KMS-11 (cell line): ENCODE measurements at regions not wholly inside any gene's neighbourhood (a gene's known extent, or its start where the extent isn't known, plus 50 kb on each side); places are given as distances from the start of the nearest gene placed in this dataset.
"Not testable (repeated sequence)": the region's sequence is repeated elsewhere in the genome, so short reads cannot be mapped to it uniquely, and the experiment has no call there.

ENCODE experiments used
- H2AFZ ChIP-seq: fragments of 200-600 bp; sonication (generic); 2 replicates; pipeline ENCODE4 v1.6.1; 2016; ENCODE audit warnings: antibody characterized with exemption, mixed run types, low read depth
- H3K27ac ChIP-seq: fragments of 200-600 bp; sonication (generic); 2 replicates; pipeline ENCODE4 v1.6.1; 2016; ENCODE audit warnings: mild to moderate bottlenecking, mixed run types
- H3K27me3 ChIP-seq: fragments of 200-600 bp; sonication (generic); 2 replicates; pipeline ENCODE4 v1.6.1; 2017; ENCODE audit warnings: mild to moderate bottlenecking, low read depth, mixed run types, moderate library complexity; ENCODE audit not compliant: insufficient read depth
- H3K36me3 ChIP-seq: fragments of 200-600 bp; sonication (generic); 2 replicates; pipeline ENCODE4 v1.6.1; 2017; ENCODE audit warnings: mild to moderate bottlenecking, mixed run types; ENCODE audit not compliant: insufficient read depth
- H3K4me1 ChIP-seq: fragments of 200-600 bp; sonication (generic); 2 replicates; pipeline ENCODE4 v1.6.1; 2016; ENCODE audit warnings: mild to moderate bottlenecking, low read depth, mixed run types; ENCODE audit not compliant: poor library complexity, severe bottlenecking
- H3K4me2 ChIP-seq: fragments of 200-600 bp; sonication (generic); 2 replicates; pipeline ENCODE4 v1.7.0; 2016; ENCODE audit warnings: mild to moderate bottlenecking, mixed run types
- H3K4me3 ChIP-seq: fragments of 200-600 bp; sonication (generic); IDR thresholded peaks from 2 replicates; pipeline ENCODE4 v1.6.1; 2017; ENCODE audit warnings: low read depth, low read length, mixed read lengths; ENCODE audit not compliant: insufficient read depth
- H3K79me2 ChIP-seq: fragments of 200-600 bp; sonication (generic); 2 replicates; pipeline ENCODE4 v1.6.1; 2016; ENCODE audit warnings: low read depth, mixed run types; ENCODE audit not compliant: insufficient read depth
- H3K9ac ChIP-seq: fragments of 200-600 bp; sonication (generic); 2 replicates; pipeline ENCODE4 v1.6.1; 2016; ENCODE audit warnings: mild to moderate bottlenecking, mixed run types
- H4K20me1 ChIP-seq: fragments of 200-600 bp; sonication (generic); 2 replicates; pipeline ENCODE4 v1.6.1; 2016; ENCODE audit warnings: mild to moderate bottlenecking, mixed run types; ENCODE audit not compliant: insufficient read depth
- TF ChIP-seq, protein P1 (sequence below): fragments of 200-600 bp; sonication (generic); conservative IDR thresholded peaks from 2 replicates; pipeline ENCODE4 v1.6.1; 2017; ENCODE audit warnings: low read depth, mild to moderate bottlenecking, antibody characterized with exemption, low read length, moderate library complexity, mixed read lengths

DNA sequence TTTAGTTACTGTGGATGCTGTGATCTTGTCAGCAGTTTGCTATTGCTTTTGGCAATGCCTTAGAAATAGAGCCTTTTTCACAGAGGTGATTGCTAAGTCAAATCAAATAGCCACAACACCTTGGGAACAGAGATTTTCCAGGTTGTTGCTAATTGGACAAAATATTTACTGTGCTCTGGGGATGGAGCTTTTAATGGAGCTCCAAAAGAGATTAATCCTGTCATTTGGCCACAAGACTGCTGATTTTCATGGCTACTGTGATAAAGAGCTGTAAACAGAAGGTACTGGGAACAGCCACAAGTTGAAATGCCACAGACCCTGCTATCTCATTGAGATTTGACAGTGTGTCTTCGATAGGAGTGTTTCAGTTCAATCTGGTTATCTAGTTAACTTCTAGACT is 1715.2 kb upstream of the ADGRL3 start:
- Histone ChIP-seq H3K27ac (no peak overlapping the region), H3K27me3 (no peaks in the 10 kb centered on the region), H3K4me1 (no peaks in the 10 kb centered on the region), H3K9ac (no peak overlapping the region), H3K36me3 (no peaks in the 10 kb centered on the region; the same call in 1 of the 2 replicates), H2AFZ (0 out of 2 replicates have a peak overlapping the region, but pooled peaks have one; percentile 10), H3K79me2 (no peaks in the 10 kb centered on the region), H3K4me2 (no peak overlapping the region), H3K4me3 (no peak overlapping the region), H4K20me1 (no peaks in the 10 kb centered on the region)
- TF ChIP-seq, protein P1, sequence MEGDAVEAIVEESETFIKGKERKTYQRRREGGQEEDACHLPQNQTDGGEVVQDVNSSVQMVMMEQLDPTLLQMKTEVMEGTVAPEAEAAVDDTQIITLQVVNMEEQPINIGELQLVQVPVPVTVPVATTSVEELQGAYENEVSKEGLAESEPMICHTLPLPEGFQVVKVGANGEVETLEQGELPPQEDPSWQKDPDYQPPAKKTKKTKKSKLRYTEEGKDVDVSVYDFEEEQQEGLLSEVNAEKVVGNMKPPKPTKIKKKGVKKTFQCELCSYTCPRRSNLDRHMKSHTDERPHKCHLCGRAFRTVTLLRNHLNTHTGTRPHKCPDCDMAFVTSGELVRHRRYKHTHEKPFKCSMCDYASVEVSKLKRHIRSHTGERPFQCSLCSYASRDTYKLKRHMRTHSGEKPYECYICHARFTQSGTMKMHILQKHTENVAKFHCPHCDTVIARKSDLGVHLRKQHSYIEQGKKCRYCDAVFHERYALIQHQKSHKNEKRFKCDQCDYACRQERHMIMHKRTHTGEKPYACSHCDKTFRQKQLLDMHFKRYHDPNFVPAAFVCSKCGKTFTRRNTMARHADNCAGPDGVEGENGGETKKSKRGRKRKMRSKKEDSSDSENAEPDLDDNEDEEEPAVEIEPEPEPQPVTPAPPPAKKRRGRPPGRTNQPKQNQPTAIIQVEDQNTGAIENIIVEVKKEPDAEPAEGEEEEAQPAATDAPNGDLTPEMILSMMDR = no peak

DNA sequence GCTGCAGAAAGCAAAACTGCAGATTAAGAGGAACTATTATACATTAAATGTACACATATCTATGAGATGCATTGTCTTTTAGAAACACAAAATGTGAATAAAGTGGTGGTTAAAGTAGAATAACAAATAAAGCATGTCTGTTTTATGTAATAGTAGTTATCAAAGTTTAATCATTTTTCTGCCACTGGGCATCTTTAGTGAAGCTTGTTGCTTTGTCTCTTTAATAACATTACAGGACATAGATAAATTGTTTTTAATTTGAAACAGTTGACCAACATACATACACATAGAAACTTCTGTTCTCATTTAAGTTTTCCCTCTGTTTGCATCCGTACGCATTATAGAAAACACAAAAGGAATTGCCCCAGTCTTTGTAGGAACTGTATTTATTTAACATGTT is 1700.0 kb upstream of the ADGRL3 start:
- H3K4me3 ChIP-seq = no peak overlapping the region
- H3K4me2 ChIP-seq = no peak overlapping the region
- no peaks in the 10 kb centered on the region for H3K36me3 ChIP-seq
- H3K79me2 ChIP-seq = no peaks in the 10 kb centered on the region
- no peak overlapping the region for H2AFZ ChIP-seq
- TF ChIP-seq, protein P1 = no peak
- no peak overlapping the region for H3K27ac ChIP-seq
- no peaks in the 10 kb centered on the region for H3K27me3 ChIP-seq
- H3K9ac ChIP-seq = no peak overlapping the region
- no peaks in the 10 kb centered on the region for H4K20me1 ChIP-seq
- H3K4me1 ChIP-seq = no peaks in the 10 kb centered on the region

DNA sequence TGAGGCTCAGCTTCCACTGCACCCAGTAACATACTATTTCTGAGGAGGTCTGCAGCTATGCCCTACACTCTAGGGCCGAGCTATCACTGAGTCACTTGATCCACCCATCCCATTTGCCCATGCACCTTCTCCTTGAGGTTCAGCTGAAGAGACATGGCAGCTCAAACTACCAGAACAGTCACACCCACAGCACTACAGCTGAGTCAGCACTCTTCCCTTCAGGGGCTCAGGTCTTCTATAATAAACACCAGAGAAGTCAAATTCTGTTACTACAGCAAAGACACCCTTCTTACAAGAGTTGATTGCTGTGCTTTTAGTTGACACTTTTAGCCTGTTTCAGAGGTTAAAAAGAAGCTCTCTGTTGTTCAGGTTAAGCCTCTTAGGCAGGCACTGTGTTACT is 1696.4 kb upstream of the ADGRL3 start:
- no peak overlapping the region for H3K4me2 ChIP-seq
- H3K27ac ChIP-seq = no peak overlapping the region
- no peaks in the 10 kb centered on the region for H3K79me2 ChIP-seq
- no peak overlapping the region for H2AFZ ChIP-seq
- TF ChIP-seq, protein P1 = no peak
- H3K4me1 ChIP-seq = no peaks in the 10 kb centered on the region
- H3K36me3 ChIP-seq = no peaks in the 10 kb centered on the region
- no peak overlapping the region for H3K4me3 ChIP-seq
- H3K27me3 ChIP-seq = no peaks in the 10 kb centered on the region
- no peaks in the 10 kb centered on the region for H4K20me1 ChIP-seq
- no peak overlapping the region for H3K9ac ChIP-seq

DNA sequence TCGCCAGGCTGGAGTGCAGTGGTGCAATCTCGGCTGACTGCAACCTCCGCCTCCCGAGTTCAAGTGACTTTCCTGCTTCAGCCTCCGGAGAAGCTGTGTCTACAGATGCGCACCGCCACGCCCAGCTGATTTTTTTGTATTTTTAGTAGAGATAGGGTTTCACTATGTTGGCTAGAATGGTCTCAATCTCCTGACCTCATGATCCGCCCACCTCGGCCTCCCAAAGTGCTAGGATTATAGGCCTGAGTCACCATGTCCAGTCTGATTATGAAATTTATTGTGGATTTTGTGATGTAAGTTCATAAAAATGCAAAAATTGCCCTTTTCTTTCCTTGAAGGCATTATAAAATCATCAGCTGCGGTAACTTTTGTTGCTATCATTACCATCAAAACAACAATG is 1688.3 kb upstream of the ADGRL3 start:
- not testable (repeated sequence) for H3K4me2 ChIP-seq, H3K9ac ChIP-seq, H3K79me2 ChIP-seq, H2AFZ ChIP-seq, H3K36me3 ChIP-seq, H3K27me3 ChIP-seq, H4K20me1 ChIP-seq, H3K4me3 ChIP-seq, H3K27ac ChIP-seq, H3K4me1 ChIP-seq

DNA sequence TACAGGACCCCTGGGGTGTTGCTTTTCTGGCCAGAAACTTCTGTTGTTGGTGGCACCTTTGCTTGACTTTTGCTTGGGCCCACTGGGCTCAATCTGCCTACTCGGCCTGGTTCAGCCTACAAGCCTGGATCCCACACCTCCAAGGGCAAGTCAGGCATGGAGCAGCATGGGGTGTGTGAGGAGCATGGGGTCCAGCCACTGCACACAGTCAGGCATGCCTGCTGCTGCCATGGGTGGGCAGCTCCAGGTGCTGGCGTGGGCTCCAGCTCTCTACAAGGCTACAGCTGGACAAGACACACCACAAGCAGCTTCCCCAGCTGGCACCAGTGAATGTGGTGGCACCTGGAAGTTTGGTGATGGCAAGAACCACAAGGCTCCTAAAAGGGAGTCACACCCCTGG is 1683.1 kb upstream of the ADGRL3 start:
- TF ChIP-seq, protein P1 = no peak
- Histone ChIP-seq H3K36me3 (no peaks in the 10 kb centered on the region), H3K27ac (no peak overlapping the region), H3K4me3 (no peak overlapping the region), H3K4me1 (no peaks in the 10 kb centered on the region), H2AFZ (no peak overlapping the region), H3K79me2 (no peaks in the 10 kb centered on the region), H3K27me3 (no peaks in the 10 kb centered on the region), H3K9ac (no peak overlapping the region), H3K4me2 (no peak overlapping the region), H4K20me1 (no peaks in the 10 kb centered on the region)
